Natural killer cell (primary cell): ENCODE measurements at regions not wholly inside any gene's neighbourhood (a gene's known extent, or its start where the extent isn't known, plus 50 kb on each side); places are given as distances from the start of the nearest gene placed in this dataset.

Experiments used
- ATAC-seq, 3 donors: fragments of 150-1000 bp in 2 of 3; fragments of 200-7000 bp in 1 of 3; cut with Tn5 transposase; 1 replicate in 1 of 3; 2 replicates in 2 of 3; pipeline ENCODE4 v1.10.0; 2021; ENCODE audit warnings: mild to moderate bottlenecking in 2 of 3, moderate library complexity in 2 of 3
- DNase-seq, 2 donors: peaks; one replicate each; pipeline versions ENCODE4 v3.0.0 to v3.0.0-alpha.2; 2013 to 2021; ENCODE audit warnings: mixed read lengths in 1 of 2
- H3K27ac ChIP-seq: one replicate; pipeline ENCODE4 v1.5.1; 2013; ENCODE audit warnings: mild to moderate bottlenecking, low read length
- H3K27me3 ChIP-seq: one replicate; pipeline ENCODE4 v1.6.1; 2013; ENCODE audit warnings: low read length; ENCODE audit not compliant: control insufficient read depth, insufficient read depth
- H3K36me3 ChIP-seq: one replicate; pipeline ENCODE4 v1.6.1; 2013; ENCODE audit warnings: low read length; ENCODE audit not compliant: control insufficient read depth, insufficient read depth
- H3K4me1 ChIP-seq: one replicate; pipeline ENCODE4 v1.6.1; 2013; ENCODE audit warnings: low read length; ENCODE audit not compliant: control insufficient read depth, insufficient read depth
- H3K4me3 ChIP-seq: one replicate; pipeline ENCODE4 v1.5.1; 2013; ENCODE audit warnings: low read length
- H3K9me3 ChIP-seq: one replicate; pipeline ENCODE4 v1.6.1; 2013; ENCODE audit warnings: low read length; ENCODE audit not compliant: control insufficient read depth, insufficient read depth
- H3K27ac Mint-ChIP-seq, 2 donors: one replicate each; pipeline ENCODE4 v1.8.0; 2022; ENCODE audit warnings: mild to moderate bottlenecking in 2 of 2, mixed read lengths in 2 of 2, moderate library complexity in 1 of 2
- H3K27me3 Mint-ChIP-seq, 2 donors: one replicate each; pipeline ENCODE4 v1.8.0; 2022; ENCODE audit warnings: low read depth in 2 of 2, mixed read lengths in 2 of 2
- H3K36me3 Mint-ChIP-seq: one replicate; pipeline ENCODE4 v1.8.0; 2022; ENCODE audit warnings: mixed read lengths
- H3K4me1 Mint-ChIP-seq, 2 donors: one replicate each; pipeline ENCODE4 v1.8.0; 2022; ENCODE audit warnings: mixed read lengths in 2 of 2
- H3K4me3 Mint-ChIP-seq: one replicate; pipeline ENCODE4 v1.8.0; 2022; ENCODE audit warnings: mild to moderate bottlenecking, moderate library complexity, mixed read lengths
- H3K9me3 Mint-ChIP-seq, 2 donors: one replicate each; pipeline ENCODE4 v1.8.0; 2022; ENCODE audit warnings: mixed read lengths in 2 of 2
- CTCF ChIP-seq: fragments of 200-600 bp; IDR thresholded peaks from one replicate; pipeline ENCODE4 v1.8.0; 2022; ENCODE audit warnings: antibody characterized with exemption
- WGBS: methylation state at CpG from one replicate; pipeline ENCODE4 v1.1.7; 2013; ENCODE audit warnings: missing lambda C conversion rate; ENCODE audit not compliant: insufficient coverage; 5-methylcytosine and 5-hydroxymethylcytosine counted together
- intact Hi-C: fragments of 100-400 bp; cut with micrococcal nuclease; formaldehyde crosslinking; loops from one replicate; pipeline ENCODE4 v1.14.2; 2022

GRCh38 chr12:78793982-78794381 is 70.6 kb upstream of the SYT1 start:
- no peak overlapping the region for H3K4me3 Mint-ChIP-seq
- no peak for TF ChIP-seq CTCF
- DNase-seq (no peak), ATAC-seq (no peak)
- H3K27ac Mint-ChIP-seq, result no peak overlapping the region
- WGBS, result 95% methylated on average over 18 of the region's 18 CpGs
- no peaks in the 10 kb centered on the region for H3K36me3 ChIP-seq
- no peaks in the 10 kb centered on the region for H3K4me1 Mint-ChIP-seq
- H3K36me3 Mint-ChIP-seq, result peaks cover 6% of the 10 kb centered on the region
- H3K27me3 ChIP-seq, result no peaks in the 10 kb centered on the region
- H3K9me3 ChIP-seq, result peaks cover 5% of the 10 kb centered on the region
- intact Hi-C loops, result no loop called here
- no peak overlapping the region for H3K4me3 ChIP-seq
- no peaks in the 10 kb centered on the region for H3K4me1 ChIP-seq
- peaks cover 7 to 27% of the 10 kb centered on the region in 2 donors for H3K9me3 Mint-ChIP-seq
- H3K27ac ChIP-seq, result no peak overlapping the region
- H3K27me3 Mint-ChIP-seq, result no peaks in the 10 kb centered on the region

GRCh38 chr12:78795934-78796445 is 68.6 kb upstream of the SYT1 start:
- H3K36me3 ChIP-seq, result no peaks in the 10 kb centered on the region
- Mint-ChIP-seq H3K27ac (no peak overlapping the region), H3K4me3 (no peak overlapping the region), H3K9me3 (peaks cover 7 to 12% of the 10 kb centered on the region in 2 donors), H3K4me1 (no peaks in the 10 kb centered on the region), H3K36me3 (peaks cover 6% of the 10 kb centered on the region), H3K27me3 (no peaks in the 10 kb centered on the region)
- ATAC-seq, result no peak
- H3K4me3 ChIP-seq, result no peak overlapping the region
- H3K4me1 ChIP-seq, result no peaks in the 10 kb centered on the region
- TF ChIP-seq CTCF, result no peak
- peaks cover 8% of the 10 kb centered on the region for H3K9me3 ChIP-seq
- no peaks in the 10 kb centered on the region for H3K27me3 ChIP-seq
- H3K27ac ChIP-seq, result no peak overlapping the region
- no peak for DNase-seq
- intact Hi-C loops, result no loop called here

GRCh38 chr12:78797196-78797931 is 67.2 kb upstream of the SYT1 start:
- H3K36me3 ChIP-seq, result no peaks in the 10 kb centered on the region
- H3K4me1 ChIP-seq, result no peaks in the 10 kb centered on the region
- Mint-ChIP-seq H3K4me3 (no peak overlapping the region), H3K4me1 (no peaks in the 10 kb centered on the region), H3K9me3 (peaks cover 7 to 12% of the 10 kb centered on the region in 2 donors), H3K27ac (no peak overlapping the region), H3K36me3 (peaks cover 6% of the 10 kb centered on the region), H3K27me3 (no peaks in the 10 kb centered on the region)
- no peak for DNase-seq
- intact Hi-C loops, result no loop called here
- no peaks in the 10 kb centered on the region for H3K27me3 ChIP-seq
- WGBS, result no CpG with 5 or more reads among the region's 2 CpGs
- H3K27ac ChIP-seq, result no peak overlapping the region
- ATAC-seq, result no peak
- TF ChIP-seq CTCF, result no peak
- H3K9me3 ChIP-seq, result peaks cover 8% of the 10 kb centered on the region
- no peak overlapping the region for H3K4me3 ChIP-seq

- intact Hi-C loops, result no loop called here
- TF ChIP-seq CTCF, result no peak
- no CpG with 5 or more reads among the region's 1 CpG for WGBS
- Mint-ChIP-seq H3K4me3 (no peak overlapping the region), H3K27ac (no peak overlapping the region), H3K9me3 (peaks cover 5% of the 10 kb centered on the region in 2 donors), H3K27me3 (no peaks in the 10 kb centered on the region), H3K4me1 (no peaks in the 10 kb centered on the region), H3K36me3 (no peaks in the 10 kb centered on the region)
- Histone ChIP-seq H3K9me3 (peaks cover 3% of the 10 kb centered on the region), H3K4me1 (no peaks in the 10 kb centered on the region), H3K36me3 (no peaks in the 10 kb centered on the region), H3K27me3 (no peaks in the 10 kb centered on the region), H3K4me3 (no peak overlapping the region), H3K27ac (no peak overlapping the region)
- ATAC-seq (no peak), DNase-seq (no peak)
Observed at GRCh38 chr12:78799649-78800048, 64.9 kb upstream of the SYT1 start.
